Uterus (tissue), 3 donors: ENCODE measurements at regions not wholly inside any gene's neighbourhood (a gene's known extent, or its start where the extent isn't known, plus 50 kb on each side); places are given as distances from the start of the nearest gene placed in this dataset.

Experiments
- DNase-seq, 2 donors: peaks; one replicate each; pipeline ENCODE4 v3.0.0-alpha.2; 2019 to 2020
- H3K27ac ChIP-seq, 2 donors: fragments of 200-600 bp; sonication (generic); 1 replicate in 1 of 2; 2 replicates in 1 of 2; pipeline ENCODE4 v1.5.1; 2016 to 2018
- H3K27me3 ChIP-seq, 2 donors: fragments of 200-600 bp; sonication (generic); one replicate each; pipeline ENCODE4 v1.5.1; 2018 to 2019; ENCODE audit warnings: control low read depth in 1 of 2
- H3K36me3 ChIP-seq, 2 donors: fragments of 200-600 bp; sonication (generic); one replicate each; pipeline ENCODE4 v1.5.1; 2019; ENCODE audit warnings: control low read depth in 1 of 2
- H3K4me1 ChIP-seq, 2 donors: fragments of 200-600 bp; sonication (generic); one replicate each; pipeline ENCODE4 v1.5.1; 2018 to 2019; ENCODE audit warnings: control low read depth in 1 of 2
- H3K4me3 ChIP-seq, 2 donors: fragments of 200-600 bp; sonication (generic); 1 replicate in 1 of 2; 2 replicates in 1 of 2; pipeline ENCODE4 v1.5.1; 2018 to 2019; ENCODE audit warnings: mild to moderate bottlenecking in 1 of 2
- H3K9me3 ChIP-seq, 2 donors: fragments of 200-600 bp; sonication (generic); one replicate each; pipeline ENCODE4 v1.5.1; 2019; ENCODE audit warnings: control low read depth in 1 of 2
- POLR2A ChIP-seq, 2 donors: fragments of 450-650 bp; IDR thresholded peaks; one replicate each; pipeline ENCODE4 v1.6.1; 2016; ENCODE audit warnings: antibody characterized with exemption in 2 of 2, mild to moderate bottlenecking in 1 of 2, moderate library complexity in 1 of 2
- intact Hi-C: fragments of 100-400 bp; cut with DNase I; formaldehyde crosslinking; loops from one replicate; pipeline ENCODE4 v1.15.1; 2023; ENCODE audit warnings: low total_unique reads
- TF ChIP-seq, protein P1 (sequence below), 4 experiments: fragments of 200-600 bp in 2 of 4; fragments of 450-650 bp in 2 of 4; sonication (generic) in 2 of 4; IDR thresholded peaks; one replicate each; pipeline ENCODE4 v1.5.1; 2016 to 2019; ENCODE audit warnings: antibody characterized with exemption in 4 of 4, mild to moderate bottlenecking in 2 of 4, moderate library complexity in 1 of 4
- donor health status: DM: yes; HTN: yes; CAD: no.

GRCh38 chr6:41443616-41444525 lies 102.3 kb upstream of the FOXP4 start:
- H3K9me3 ChIP-seq = no peaks in the 10 kb centered on the region
- peak overlapping the region; percentile 84 to 92 for H3K27ac ChIP-seq
- H3K36me3 ChIP-seq = no peaks in the 10 kb centered on the region
- TF ChIP-seq, protein P1, sequence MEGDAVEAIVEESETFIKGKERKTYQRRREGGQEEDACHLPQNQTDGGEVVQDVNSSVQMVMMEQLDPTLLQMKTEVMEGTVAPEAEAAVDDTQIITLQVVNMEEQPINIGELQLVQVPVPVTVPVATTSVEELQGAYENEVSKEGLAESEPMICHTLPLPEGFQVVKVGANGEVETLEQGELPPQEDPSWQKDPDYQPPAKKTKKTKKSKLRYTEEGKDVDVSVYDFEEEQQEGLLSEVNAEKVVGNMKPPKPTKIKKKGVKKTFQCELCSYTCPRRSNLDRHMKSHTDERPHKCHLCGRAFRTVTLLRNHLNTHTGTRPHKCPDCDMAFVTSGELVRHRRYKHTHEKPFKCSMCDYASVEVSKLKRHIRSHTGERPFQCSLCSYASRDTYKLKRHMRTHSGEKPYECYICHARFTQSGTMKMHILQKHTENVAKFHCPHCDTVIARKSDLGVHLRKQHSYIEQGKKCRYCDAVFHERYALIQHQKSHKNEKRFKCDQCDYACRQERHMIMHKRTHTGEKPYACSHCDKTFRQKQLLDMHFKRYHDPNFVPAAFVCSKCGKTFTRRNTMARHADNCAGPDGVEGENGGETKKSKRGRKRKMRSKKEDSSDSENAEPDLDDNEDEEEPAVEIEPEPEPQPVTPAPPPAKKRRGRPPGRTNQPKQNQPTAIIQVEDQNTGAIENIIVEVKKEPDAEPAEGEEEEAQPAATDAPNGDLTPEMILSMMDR (IDR thresholded peaks at IDR 0.05) = no peak
- TF ChIP-seq POLR2A (IDR thresholded peaks at IDR 0.05) = no peak
- intact Hi-C loops = no loop called here
- H3K27me3 ChIP-seq = no peaks in the 10 kb centered on the region
- peak overlapping the region in 1 of 2 donors; percentile 33 for H3K4me3 ChIP-seq
- peaks cover 10 to 11% of the 10 kb centered on the region in 2 donors for H3K4me1 ChIP-seq
- DNase-seq = peak; percentile 81 to 84

DNA sequence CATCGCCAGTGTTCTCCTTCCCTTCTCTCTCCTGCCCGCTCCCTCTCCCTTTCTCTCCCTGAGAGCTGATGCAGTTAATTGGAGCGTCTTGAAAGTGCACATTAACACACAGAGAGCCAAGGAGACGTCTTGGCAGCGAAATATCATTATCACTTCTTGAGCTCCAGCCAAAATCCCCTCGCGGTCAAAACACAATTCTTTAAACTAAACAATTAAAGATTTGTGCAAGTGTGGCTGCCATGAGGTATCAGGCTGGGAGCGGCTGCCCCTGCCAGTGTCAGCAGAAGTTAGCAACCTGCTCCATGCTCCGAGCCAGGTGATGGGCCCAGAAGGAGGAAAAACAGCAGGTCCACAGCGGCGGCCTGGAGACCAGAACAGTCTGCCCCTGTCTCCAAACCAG lies 100.9 kb upstream of the FOXP4 start:
- H3K9me3 ChIP-seq = no peaks in the 10 kb centered on the region

GRCh38 chr6:41446132-41446531 lies 100.0 kb upstream of the FOXP4 start:
- Histone ChIP-seq H3K27me3 (no peaks in the 10 kb centered on the region), H3K4me3 (no peak overlapping the region), H3K9me3 (no peaks in the 10 kb centered on the region), H3K36me3 (no peaks in the 10 kb centered on the region), H3K4me1 (peaks cover 11 to 16% of the 10 kb centered on the region in 2 donors), H3K27ac (no peak overlapping the region)
- TF ChIP-seq, protein P1 (IDR thresholded peaks at IDR 0.05) = no peak
- no peak for TF ChIP-seq POLR2A (IDR thresholded peaks at IDR 0.05)
- DNase-seq = no peak
- intact Hi-C loops = no loop called here

More for the DNA sequence above, 100.9 kb upstream of the FOXP4 start:
- no peaks in the 10 kb centered on the region for H3K27me3 ChIP-seq
- intact Hi-C loops = no loop called here
- peak overlapping the region in 1 of 2 donors; percentile 92 for H3K27ac ChIP-seq
- DNase-seq = no peak
- H3K4me1 ChIP-seq = peaks cover 10 to 11% of the 10 kb centered on the region in 2 donors
- no peak overlapping the region for H3K4me3 ChIP-seq
- TF ChIP-seq, protein P1 (IDR thresholded peaks at IDR 0.05) = no peak
- no peak for TF ChIP-seq POLR2A (IDR thresholded peaks at IDR 0.05)
- H3K36me3 ChIP-seq = no peaks in the 10 kb centered on the region

- no peak for DNase-seq
- Histone ChIP-seq H3K27me3 (no peaks in the 10 kb centered on the region), H3K9me3 (no peaks in the 10 kb centered on the region), H3K27ac (no peak overlapping the region), H3K4me1 (peaks cover 11 to 24% of the 10 kb centered on the region in 2 donors), H3K36me3 (no peaks in the 10 kb centered on the region), H3K4me3 (no peak overlapping the region)
- intact Hi-C loops = no loop called here
- TF ChIP-seq, protein P1 (IDR thresholded peaks at IDR 0.05) = no peak
- TF ChIP-seq POLR2A (IDR thresholded peaks at IDR 0.05) = no peak
These were observed 99.2 kb upstream of the FOXP4 start for GRCh38 chr6:41446907-41447545.

GRCh38 chr6:41448256-41448655 lies 97.9 kb upstream of the FOXP4 start:
- H3K9me3 ChIP-seq = no peaks in the 10 kb centered on the region
- no peak for DNase-seq
- no peaks in the 10 kb centered on the region for H3K36me3 ChIP-seq
- TF ChIP-seq POLR2A (IDR thresholded peaks at IDR 0.05) = no peak
- TF ChIP-seq, protein P1 (IDR thresholded peaks at IDR 0.05) = no peak
- H3K27me3 ChIP-seq = no peaks in the 10 kb centered on the region
- H3K27ac ChIP-seq = no peak overlapping the region
- intact Hi-C loops = no loop called here
- peaks cover 5 to 21% of the 10 kb centered on the region in 2 donors for H3K4me1 ChIP-seq
- H3K4me3 ChIP-seq = no peak overlapping the region
